ENCODE measurements at regions not wholly inside any gene's neighbourhood (a gene's known extent, or its start where the extent isn't known, plus 50 kb on each side); places are given as distances from the start of the nearest gene placed in this dataset.

- DNase-seq, result no peak
Measured at GRCh38 chr12:93154753-93155480, 222.8 kb upstream of the NUDT4 start.

- DNase-seq, result no peak
Measured at GRCh38 chr12:93156086-93156716, 221.5 kb upstream of the NUDT4 start.

GRCh38 chr12:93157279-93157678, 220.4 kb upstream of the NUDT4 start:
- DNase-seq, result no peak

GRCh38 chr12:93158065-93158843, 219.5 kb upstream of the NUDT4 start:
- no peak for DNase-seq

- no peak for DNase-seq
Measured at GRCh38 chr12:93163260-93164036, 214.3 kb upstream of the NUDT4 start.

- no peak for DNase-seq
Measured at GRCh38 chr12:93164103-93164880, 213.4 kb upstream of the NUDT4 start.

GRCh38 chr12:93165384-93165932, 212.3 kb upstream of the NUDT4 start:
- no peak for DNase-seq

- DNase-seq, result no peak
Measured at GRCh38 chr12:93166541-93167307, 211.0 kb upstream of the NUDT4 start.

GRCh38 chr12:93167331-93167730, 210.4 kb upstream of the NUDT4 start:
- DNase-seq, result no peak

GRCh38 chr12:93167841-93168492, 209.8 kb upstream of the NUDT4 start:
- DNase-seq, result no peak

GRCh38 chr12:93168751-93169150, 209.0 kb upstream of the NUDT4 start:
- DNase-seq, result no peak

GRCh38 chr12:93169536-93169935, 208.2 kb upstream of the NUDT4 start:
- no peak for DNase-seq

- no peak for DNase-seq
Measured at GRCh38 chr12:93170928-93171327, 206.8 kb upstream of the NUDT4 start.

- no peak for DNase-seq
Measured at GRCh38 chr12:93173178-93173957, 204.4 kb upstream of the NUDT4 start.

GRCh38 chr12:93174048-93174447, 203.7 kb upstream of the NUDT4 start:
- no peak for DNase-seq

- DNase-seq, result no peak
Measured at GRCh38 chr12:93174473-93174872, 203.3 kb upstream of the NUDT4 start.

GRCh38 chr12:93176165-93176564, 201.6 kb upstream of the NUDT4 start:
- DNase-seq, result no peak

- DNase-seq, result no peak
Measured at GRCh38 chr12:93176610-93177126, 201.1 kb upstream of the NUDT4 start.

All from right lung (tissue), 2 donors.